Activated CD4-positive, alpha-beta T cell treated with anti-CD3 and anti-CD28 coated beads for 36 hours (primary cell): ENCODE measurements at regions not wholly inside any gene's neighbourhood (a gene's known extent, or its start where the extent isn't known, plus 50 kb on each side); places are given as distances from the start of the nearest gene placed in this dataset.
"Not testable (repeated sequence)": the region's sequence is repeated elsewhere in the genome, so short reads cannot be mapped to it uniquely, and the experiment has no call there.

Source experiments
- ATAC-seq: fragments of 200-7000 bp; cut with Tn5 transposase; one replicate; pipeline ENCODE4 v1.10.0; 2021; ENCODE audit warnings: mild to moderate bottlenecking, moderate library complexity
- CTCF ChIA-PET: fragments of 350-600 bp; sonication (Branson Sonifier 250); formaldehyde crosslinking; loops from one replicate; lab custom pipeline; 2021; ENCODE audit warnings: antibody characterized with exemption; lab: Charles Lee
- POLR2A ChIA-PET: fragments of 350-600 bp; sonication (Branson Sonifier 250); formaldehyde crosslinking; loops from one replicate; lab custom pipeline; 2021; ENCODE audit warnings: antibody characterized with exemption, inconsistent platforms; lab: Charles Lee
- DNase-seq: peaks from one replicate; pipeline ENCODE4 v3.0.0-alpha.2; 2020
- H3K27ac Mint-ChIP-seq: one replicate; pipeline ENCODE4 v1.8.0; 2021; ENCODE audit warnings: mixed read lengths
- H3K27me3 Mint-ChIP-seq: one replicate; pipeline ENCODE4 v1.8.0; 2021; ENCODE audit warnings: mixed read lengths
- H3K36me3 Mint-ChIP-seq: one replicate; pipeline ENCODE4 v1.8.0; 2021; ENCODE audit warnings: low read depth, mixed read lengths
- H3K4me1 Mint-ChIP-seq: one replicate; pipeline ENCODE4 v1.8.0; 2021; ENCODE audit warnings: mixed read lengths
- H3K4me3 Mint-ChIP-seq: one replicate; pipeline ENCODE4 v1.8.0; 2021; ENCODE audit warnings: mild to moderate bottlenecking, moderate library complexity, mixed read lengths
- H3K9me3 Mint-ChIP-seq: one replicate; pipeline ENCODE4 v1.8.0; 2021; ENCODE audit warnings: low read depth, mixed read lengths
- intact Hi-C, 2 experiments: fragments of 100-400 bp; cut with DNase I in 1 of 2; cut with micrococcal nuclease in 1 of 2; formaldehyde crosslinking; loops; one replicate each; pipeline versions ENCODE4 v1.14.2 to v1.15.1; 2022 to 2024; cut with DNase I, micrococcal nuclease

- Mint-ChIP-seq H3K4me3 (no peak overlapping the region), H3K4me1 (no peaks in the 10 kb centered on the region), H3K9me3 (no peaks in the 10 kb centered on the region), H3K27me3 (no peaks in the 10 kb centered on the region), H3K27ac (no peak overlapping the region), H3K36me3 (no peaks in the 10 kb centered on the region)
- intact Hi-C loops, result no loop called here
- CTCF ChIA-PET, result no interaction called here
- no peak for DNase-seq
- no peak for ATAC-seq
- POLR2A ChIA-PET, result no interaction called here
Observed at GRCh38 chr9:108399851-108400250, 455.9 kb downstream of the ACTL7B start.

GRCh38 chr9:108397286-108397685 lies 458.5 kb downstream of the ACTL7B start:
- no peaks in the 10 kb centered on the region for H3K36me3 Mint-ChIP-seq
- no peaks in the 10 kb centered on the region for H3K4me1 Mint-ChIP-seq
- CTCF ChIA-PET, result no interaction called here
- H3K27me3 Mint-ChIP-seq, result no peaks in the 10 kb centered on the region
- H3K27ac Mint-ChIP-seq, result no peak overlapping the region
- ATAC-seq (no peak), DNase-seq (no peak)
- POLR2A ChIA-PET, result no interaction called here
- no peak overlapping the region for H3K4me3 Mint-ChIP-seq
- intact Hi-C loops, result no loop called here
- H3K9me3 Mint-ChIP-seq, result no peaks in the 10 kb centered on the region

- no peak overlapping the region for H3K27ac Mint-ChIP-seq
- no peak overlapping the region for H3K4me3 Mint-ChIP-seq
- H3K36me3 Mint-ChIP-seq, result no peaks in the 10 kb centered on the region
- no peaks in the 10 kb centered on the region for H3K27me3 Mint-ChIP-seq
- POLR2A ChIA-PET, result no interaction called here
- ATAC-seq (no peak), DNase-seq (no peak)
- H3K4me1 Mint-ChIP-seq, result no peaks in the 10 kb centered on the region
- CTCF ChIA-PET, result no interaction called here
- intact Hi-C loops, result no loop called here
- no peaks in the 10 kb centered on the region for H3K9me3 Mint-ChIP-seq
Observed at GRCh38 chr9:108396611-108397010, 459.2 kb downstream of the ACTL7B start.

GRCh38 chr9:108396193-108396592 lies 459.6 kb downstream of the ACTL7B start:
- no peak for DNase-seq
- H3K9me3 Mint-ChIP-seq, result no peaks in the 10 kb centered on the region
- no peaks in the 10 kb centered on the region for H3K36me3 Mint-ChIP-seq
- ATAC-seq, result no peak
- H3K27me3 Mint-ChIP-seq, result no peaks in the 10 kb centered on the region
- POLR2A ChIA-PET, result no interaction called here
- CTCF ChIA-PET, result no interaction called here
- H3K4me1 Mint-ChIP-seq, result no peaks in the 10 kb centered on the region
- no peak overlapping the region for H3K27ac Mint-ChIP-seq
- no peak overlapping the region for H3K4me3 Mint-ChIP-seq
- intact Hi-C loops, result no loop called here

- ChIA-PET POLR2A (no interaction called here), CTCF (no interaction called here)
- DNase-seq (no peak), ATAC-seq (no peak)
- no peaks in the 10 kb centered on the region for H3K36me3 Mint-ChIP-seq
- intact Hi-C loops, result no loop called here
- H3K27me3 Mint-ChIP-seq, result no peaks in the 10 kb centered on the region
- H3K4me3 Mint-ChIP-seq, result no peak overlapping the region
- H3K27ac Mint-ChIP-seq, result no peak overlapping the region
- no peaks in the 10 kb centered on the region for H3K4me1 Mint-ChIP-seq
- no peaks in the 10 kb centered on the region for H3K9me3 Mint-ChIP-seq
Observed at GRCh38 chr9:108395421-108395820, 460.4 kb downstream of the ACTL7B start.

- intact Hi-C loops, result no loop called here
- no peak overlapping the region for H3K27ac Mint-ChIP-seq
- no peak for ATAC-seq
Observed at GRCh38 chr9:108394726-108395125, 461.1 kb downstream of the ACTL7B start.

GRCh38 chr9:108393481-108394001 lies 462.2 kb downstream of the ACTL7B start:
- H3K4me3 Mint-ChIP-seq, CTCF ChIA-PET, H3K27ac Mint-ChIP-seq, H3K9me3 Mint-ChIP-seq, H3K36me3 Mint-ChIP-seq, POLR2A ChIA-PET, DNase-seq, H3K4me1 Mint-ChIP-seq, intact Hi-C loops, ATAC-seq, H3K27me3 Mint-ChIP-seq: not testable (repeated sequence)

More at GRCh38 chr9:108394726-108395125, 461.1 kb downstream of the ACTL7B start:
- Mint-ChIP-seq H3K4me3 (no peak overlapping the region), H3K9me3 (no peaks in the 10 kb centered on the region), H3K4me1 (no peaks in the 10 kb centered on the region), H3K27me3 (no peaks in the 10 kb centered on the region), H3K36me3 (no peaks in the 10 kb centered on the region)
- DNase-seq, result no peak
- ChIA-PET POLR2A (no interaction called here), CTCF (no interaction called here)

GRCh38 chr9:108392877-108393276 lies 462.9 kb downstream of the ACTL7B start:
- Mint-ChIP-seq H3K9me3 (peaks cover 4% of the 10 kb centered on the region), H3K36me3 (no peaks in the 10 kb centered on the region), H3K27ac (no peak overlapping the region), H3K27me3 (no peaks in the 10 kb centered on the region), H3K4me1 (no peaks in the 10 kb centered on the region), H3K4me3 (no peak overlapping the region)
- ATAC-seq (no peak), DNase-seq (no peak)
- ChIA-PET POLR2A (no interaction called here), CTCF (no interaction called here)
- intact Hi-C loops, result no loop called here

DNA sequence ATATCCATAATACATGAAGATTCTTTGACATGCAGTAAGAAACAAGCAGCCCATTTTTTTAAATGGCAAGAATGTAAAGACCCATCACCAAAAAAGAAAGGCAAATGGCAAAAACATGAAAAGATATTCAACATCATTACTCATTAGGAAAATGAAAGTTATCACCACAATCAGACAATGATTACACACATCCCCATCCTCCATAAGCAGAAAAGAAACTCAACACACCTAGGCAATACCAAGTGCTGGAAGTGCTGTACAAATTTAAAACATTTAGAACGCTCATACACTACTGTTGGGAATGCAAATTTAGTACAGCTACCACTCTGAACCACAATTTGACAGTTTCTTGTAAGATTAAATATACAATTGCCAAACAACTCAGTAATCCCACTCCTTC lies 466.7 kb downstream of the ACTL7B start:
- CTCF ChIA-PET, result no interaction called here
- DNase-seq (no peak), ATAC-seq (no peak)
- H3K27me3 Mint-ChIP-seq, result peaks cover 3% of the 10 kb centered on the region
- no peaks in the 10 kb centered on the region for H3K4me1 Mint-ChIP-seq
- POLR2A ChIA-PET, result no interaction called here
- no peak overlapping the region for H3K4me3 Mint-ChIP-seq
- no peak overlapping the region for H3K27ac Mint-ChIP-seq
- H3K36me3 Mint-ChIP-seq, result no peaks in the 10 kb centered on the region
- peaks cover 8% of the 10 kb centered on the region for H3K9me3 Mint-ChIP-seq
- intact Hi-C loops, result no loop called here

GRCh38 chr9:108386859-108387384 lies 468.9 kb downstream of the ACTL7B start:
- CTCF ChIA-PET, result no interaction called here
- no peak for ATAC-seq
- H3K4me3 Mint-ChIP-seq, result no peak overlapping the region
- no peak overlapping the region for H3K27ac Mint-ChIP-seq
- H3K36me3 Mint-ChIP-seq, result no peaks in the 10 kb centered on the region
- no peaks in the 10 kb centered on the region for H3K4me1 Mint-ChIP-seq
- DNase-seq, result no peak
- H3K9me3 Mint-ChIP-seq, result peaks cover 8% of the 10 kb centered on the region
- peaks cover 3% of the 10 kb centered on the region for H3K27me3 Mint-ChIP-seq
- intact Hi-C loops, result no loop called here
- POLR2A ChIA-PET, result no interaction called here

DNA sequence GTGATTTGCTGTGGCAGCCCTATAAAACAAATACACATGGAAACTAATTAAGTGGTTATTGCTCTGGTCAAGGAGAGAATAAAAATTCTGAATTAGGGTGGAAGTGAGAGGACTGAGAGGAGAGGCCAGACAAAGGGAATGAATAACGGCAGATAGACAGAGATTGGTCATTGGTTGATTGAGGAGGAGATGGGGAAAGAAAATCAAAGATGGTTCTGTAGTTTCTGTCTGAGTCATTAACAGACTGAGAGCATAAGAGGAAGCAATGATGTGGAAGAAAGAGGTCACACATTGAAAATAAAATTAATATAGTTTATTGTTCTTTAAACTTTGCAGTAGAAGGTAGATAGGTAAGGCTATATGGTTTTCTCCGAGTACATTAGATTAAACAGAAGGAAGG lies 469.8 kb downstream of the ACTL7B start:
- intact Hi-C loops, result no loop called here
- ATAC-seq (no peak), DNase-seq (no peak)
- Mint-ChIP-seq H3K36me3 (no peaks in the 10 kb centered on the region), H3K9me3 (peaks cover 8% of the 10 kb centered on the region), H3K4me3 (no peak overlapping the region), H3K27ac (no peak overlapping the region), H3K4me1 (no peaks in the 10 kb centered on the region), H3K27me3 (peaks cover 3% of the 10 kb centered on the region)
- POLR2A ChIA-PET, result no interaction called here
- CTCF ChIA-PET, result no interaction called here

DNA sequence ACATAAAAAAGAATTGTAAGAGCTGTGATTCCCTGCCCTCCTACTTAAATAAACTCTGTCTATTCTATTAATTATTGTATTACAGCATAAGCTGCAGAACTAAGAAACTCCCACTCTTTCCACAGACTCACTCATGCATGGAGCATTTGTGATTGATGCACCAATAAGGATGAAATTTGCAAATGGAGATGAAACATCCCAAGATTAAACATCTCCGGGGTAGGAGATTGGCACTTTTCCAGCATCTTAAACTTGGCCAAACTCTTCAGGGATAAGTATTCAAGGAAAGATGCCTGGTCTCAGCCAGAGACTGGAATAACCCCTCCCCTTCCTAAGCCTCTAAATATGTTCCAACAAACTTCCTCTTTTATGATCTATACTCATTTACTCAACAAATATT lies 472.0 kb downstream of the ACTL7B start:
- H3K36me3 Mint-ChIP-seq, result no peaks in the 10 kb centered on the region
- DNase-seq (no peak), ATAC-seq (no peak)
- intact Hi-C loops, result no loop called here
- ChIA-PET POLR2A (no interaction called here), CTCF (interaction anchor here (1.0 kb wide), 1 partner anchor 962 kb away, joined by 3 read pairs; no protein-coding TSS in a partner anchor)
- H3K4me3 Mint-ChIP-seq, result no peak overlapping the region
- peaks cover 4% of the 10 kb centered on the region for H3K9me3 Mint-ChIP-seq
- H3K27ac Mint-ChIP-seq, result no peak overlapping the region
- peaks cover 3% of the 10 kb centered on the region for H3K27me3 Mint-ChIP-seq
- H3K4me1 Mint-ChIP-seq, result no peaks in the 10 kb centered on the region
